HG03469 (cell line): ENCODE measurements at regions not wholly inside any gene's neighbourhood (a gene's known extent, or its start where the extent isn't known, plus 50 kb on each side); places are given as distances from the start of the nearest gene placed in this dataset.

ENCODE experiments used
- ATAC-seq: cut with Tn5 transposase; IDR thresholded peaks from one replicate; pipeline ENCODE4 v1.9.1; 2021; ENCODE audit warnings: mild to moderate bottlenecking, moderate library complexity, moderate number of reproducible peaks; ENCODE audit not compliant: unreplicated experiment

DNA sequence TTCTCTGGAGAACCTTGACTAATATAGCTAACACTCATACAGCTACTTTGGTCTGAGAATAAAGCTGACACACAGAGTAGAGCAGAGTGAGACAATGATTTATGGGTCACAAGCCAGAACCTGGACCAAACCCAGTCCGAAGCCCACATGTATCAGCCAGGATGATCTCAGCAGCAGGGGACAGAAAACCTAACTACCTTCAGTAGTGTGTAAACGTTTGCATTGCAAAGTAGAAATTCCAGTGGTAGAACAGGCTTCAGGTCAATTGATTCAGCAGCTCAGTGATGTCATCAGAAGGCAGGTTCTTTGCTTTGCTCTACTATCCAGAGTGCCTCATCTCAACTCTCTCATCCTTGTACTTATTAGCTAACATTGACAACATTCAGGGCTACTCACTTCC, 62.5 kb upstream of the PALS2 start:
- no peak for ATAC-seq

DNA sequence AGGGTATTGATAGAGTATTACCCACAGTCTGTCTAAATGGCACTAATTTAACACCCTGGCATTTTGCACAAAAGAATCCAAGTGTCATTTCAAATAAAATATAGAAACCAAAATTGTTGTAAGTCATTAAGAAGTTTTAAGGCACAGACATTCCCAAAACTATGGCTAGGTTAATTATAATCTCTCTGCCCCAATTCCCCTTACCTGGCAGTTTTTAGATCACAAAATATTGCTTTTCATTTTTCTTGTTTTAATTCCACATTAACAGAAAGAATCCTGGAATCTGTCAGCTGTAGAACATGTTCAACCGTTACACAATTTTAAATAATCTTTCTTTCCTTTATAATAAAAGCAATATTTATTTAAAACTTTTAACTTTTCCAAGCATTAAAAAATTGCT, 56.1 kb upstream of the PALS2 start:
- ATAC-seq, result no peak

DNA sequence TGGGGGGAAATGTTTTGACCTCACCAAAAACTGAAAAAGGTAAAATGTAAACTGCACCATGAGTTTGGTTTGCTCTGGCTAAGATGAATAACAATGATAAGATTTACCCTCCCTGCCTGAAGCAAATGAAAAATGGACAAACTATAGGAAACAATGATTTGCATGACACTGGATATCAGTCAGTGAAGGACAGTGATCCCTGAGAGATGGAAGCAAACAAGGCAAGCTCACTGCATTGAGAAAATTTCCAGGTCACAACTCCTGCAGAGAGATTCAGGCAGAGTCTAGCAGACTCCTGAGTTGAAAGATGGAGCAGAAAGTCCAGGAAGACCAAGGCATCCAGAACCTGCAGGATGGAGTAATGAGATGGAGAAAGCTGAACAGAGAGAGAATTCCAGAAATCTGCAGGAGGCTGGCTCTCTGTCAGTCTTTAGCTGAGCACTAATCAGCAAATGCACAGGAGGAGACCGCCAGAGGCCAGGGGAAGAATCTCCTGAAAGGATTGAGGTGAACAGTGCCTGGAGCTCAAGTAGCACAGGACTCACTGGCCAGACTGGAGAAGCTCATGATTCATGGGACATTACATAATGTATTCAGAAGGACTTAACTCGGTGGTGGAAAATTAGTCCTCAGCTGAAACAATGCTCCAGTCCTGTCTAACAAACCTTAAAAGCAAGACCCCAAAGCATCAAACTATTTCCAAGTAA, 51.2 kb upstream of the PALS2 start:
- no peak for ATAC-seq
